Glutamatergic neuron (in vitro differentiated cells): ENCODE measurements at regions not wholly inside any gene's neighbourhood (a gene's known extent, or its start where the extent isn't known, plus 50 kb on each side); places are given as distances from the start of the nearest gene placed in this dataset.

ENCODE experiments used
- DNase-seq: peaks from one replicate; pipeline ENCODE4 v3.0.0; 2022
- H3K27ac Mint-ChIP-seq: one replicate; pipeline ENCODE4 v1.8.0; 2020; ENCODE audit warnings: mild to moderate bottlenecking, mixed read lengths, inconsistent platforms; ENCODE audit not compliant: unreplicated experiment
- H3K27me3 Mint-ChIP-seq: one replicate; pipeline ENCODE4 v1.8.0; 2020; ENCODE audit warnings: mild to moderate bottlenecking, moderate library complexity, mixed read lengths, inconsistent platforms; ENCODE audit not compliant: unreplicated experiment
- H3K36me3 Mint-ChIP-seq: one replicate; pipeline ENCODE4 v1.8.0; 2020; ENCODE audit warnings: mild to moderate bottlenecking, mixed read lengths, inconsistent platforms; ENCODE audit not compliant: unreplicated experiment
- H3K4me1 Mint-ChIP-seq: one replicate; pipeline ENCODE4 v1.8.0; 2020; ENCODE audit warnings: mild to moderate bottlenecking, low read depth, mixed read lengths, inconsistent platforms; ENCODE audit not compliant: unreplicated experiment
- H3K4me3 Mint-ChIP-seq: one replicate; pipeline ENCODE4 v1.8.0; 2020; ENCODE audit warnings: mild to moderate bottlenecking, mixed read lengths, inconsistent platforms; ENCODE audit not compliant: unreplicated experiment
- H3K9me3 Mint-ChIP-seq: one replicate; pipeline ENCODE4 v1.8.0; 2020; ENCODE audit warnings: mild to moderate bottlenecking, moderate library complexity, mixed read lengths, inconsistent platforms; ENCODE audit not compliant: unreplicated experiment
- TF ChIP-seq, protein P1 (sequence below): fragments of 200-600 bp; sonication (generic); IDR thresholded peaks from one replicate; pipeline ENCODE4 v1.5.0; 2021; ENCODE audit not compliant: partially characterized antibody, unreplicated experiment

DNA sequence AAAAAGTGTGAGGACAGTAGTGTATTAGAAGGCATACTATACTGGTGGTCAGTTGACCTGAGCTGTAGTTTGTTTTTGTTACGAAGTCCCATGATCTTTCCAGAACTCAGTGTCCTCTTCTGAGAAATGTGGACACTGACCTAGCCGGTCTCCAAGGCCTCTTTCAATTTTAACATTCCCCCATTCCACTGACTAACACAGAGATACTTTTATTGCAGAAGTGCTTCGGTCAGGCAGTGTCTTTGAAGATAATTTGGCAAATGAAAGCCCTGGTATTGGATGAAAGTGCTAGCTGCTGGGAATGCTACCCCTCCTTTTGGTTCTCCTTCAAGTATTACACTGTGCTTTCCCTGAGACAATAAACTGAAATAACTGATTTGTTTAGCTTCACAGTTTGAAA, 89.4 kb downstream of the LMO4 start:
- no peaks in the 10 kb centered on the region for H3K4me1 Mint-ChIP-seq
- H3K27ac Mint-ChIP-seq = no peak overlapping the region
- H3K9me3 Mint-ChIP-seq = no peaks in the 10 kb centered on the region
- DNase-seq = no peak
- no peak overlapping the region for H3K4me3 Mint-ChIP-seq
- TF ChIP-seq, protein P1, sequence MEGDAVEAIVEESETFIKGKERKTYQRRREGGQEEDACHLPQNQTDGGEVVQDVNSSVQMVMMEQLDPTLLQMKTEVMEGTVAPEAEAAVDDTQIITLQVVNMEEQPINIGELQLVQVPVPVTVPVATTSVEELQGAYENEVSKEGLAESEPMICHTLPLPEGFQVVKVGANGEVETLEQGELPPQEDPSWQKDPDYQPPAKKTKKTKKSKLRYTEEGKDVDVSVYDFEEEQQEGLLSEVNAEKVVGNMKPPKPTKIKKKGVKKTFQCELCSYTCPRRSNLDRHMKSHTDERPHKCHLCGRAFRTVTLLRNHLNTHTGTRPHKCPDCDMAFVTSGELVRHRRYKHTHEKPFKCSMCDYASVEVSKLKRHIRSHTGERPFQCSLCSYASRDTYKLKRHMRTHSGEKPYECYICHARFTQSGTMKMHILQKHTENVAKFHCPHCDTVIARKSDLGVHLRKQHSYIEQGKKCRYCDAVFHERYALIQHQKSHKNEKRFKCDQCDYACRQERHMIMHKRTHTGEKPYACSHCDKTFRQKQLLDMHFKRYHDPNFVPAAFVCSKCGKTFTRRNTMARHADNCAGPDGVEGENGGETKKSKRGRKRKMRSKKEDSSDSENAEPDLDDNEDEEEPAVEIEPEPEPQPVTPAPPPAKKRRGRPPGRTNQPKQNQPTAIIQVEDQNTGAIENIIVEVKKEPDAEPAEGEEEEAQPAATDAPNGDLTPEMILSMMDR = no peak
- H3K36me3 Mint-ChIP-seq = no peaks in the 10 kb centered on the region
- H3K27me3 Mint-ChIP-seq = no peaks in the 10 kb centered on the region

DNA sequence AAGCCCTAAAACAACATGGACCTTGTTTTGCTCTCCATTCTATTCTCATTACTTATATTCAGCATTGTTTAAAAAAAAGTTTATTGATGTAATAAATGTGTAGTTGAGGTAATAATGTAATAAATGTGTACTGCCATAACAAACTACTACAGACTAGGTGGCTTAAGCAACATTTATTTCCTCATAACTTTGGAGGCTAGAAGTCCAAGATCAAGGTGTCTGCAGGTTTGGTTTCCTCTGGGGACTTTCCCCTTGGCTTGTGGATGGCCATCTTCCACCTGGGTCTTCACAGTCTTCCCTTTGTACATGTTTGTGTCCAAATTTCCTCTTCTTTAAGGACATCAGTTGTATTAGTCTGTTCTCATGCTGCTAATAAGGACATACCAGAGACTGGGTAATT, 93.1 kb downstream of the LMO4 start:
- H3K27me3 Mint-ChIP-seq = no peaks in the 10 kb centered on the region
- no peak overlapping the region for H3K4me3 Mint-ChIP-seq
- H3K9me3 Mint-ChIP-seq = no peaks in the 10 kb centered on the region
- H3K27ac Mint-ChIP-seq = no peak overlapping the region
- H3K4me1 Mint-ChIP-seq = no peaks in the 10 kb centered on the region
- DNase-seq = no peak
- TF ChIP-seq, protein P1 = no peak
- no peaks in the 10 kb centered on the region for H3K36me3 Mint-ChIP-seq

DNA sequence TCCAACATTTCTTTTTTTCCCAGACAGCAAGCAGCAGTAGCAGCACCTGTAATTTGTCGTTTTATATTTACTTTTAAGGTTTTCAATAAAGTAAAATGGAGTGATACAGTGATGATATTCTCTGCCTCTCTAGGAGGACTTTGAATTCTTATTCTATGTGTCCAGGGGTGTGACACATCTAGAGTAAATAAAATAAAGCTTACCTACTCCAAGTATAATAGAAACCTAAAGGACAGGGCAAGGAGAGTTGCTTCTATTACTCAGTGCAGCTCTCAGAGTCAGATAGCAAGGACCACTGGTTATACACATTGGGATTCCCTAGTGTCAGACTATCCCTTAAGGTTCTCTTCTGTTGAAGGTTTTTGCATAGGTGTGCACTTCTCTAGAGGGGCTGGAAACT, 95.9 kb downstream of the LMO4 start:
- Mint-ChIP-seq H3K9me3 (no peaks in the 10 kb centered on the region), H3K4me3 (no peak overlapping the region), H3K27ac (no peak overlapping the region), H3K27me3 (no peaks in the 10 kb centered on the region), H3K36me3 (no peaks in the 10 kb centered on the region), H3K4me1 (no peaks in the 10 kb centered on the region)
- DNase-seq = no peak
- TF ChIP-seq, protein P1 = no peak

DNA sequence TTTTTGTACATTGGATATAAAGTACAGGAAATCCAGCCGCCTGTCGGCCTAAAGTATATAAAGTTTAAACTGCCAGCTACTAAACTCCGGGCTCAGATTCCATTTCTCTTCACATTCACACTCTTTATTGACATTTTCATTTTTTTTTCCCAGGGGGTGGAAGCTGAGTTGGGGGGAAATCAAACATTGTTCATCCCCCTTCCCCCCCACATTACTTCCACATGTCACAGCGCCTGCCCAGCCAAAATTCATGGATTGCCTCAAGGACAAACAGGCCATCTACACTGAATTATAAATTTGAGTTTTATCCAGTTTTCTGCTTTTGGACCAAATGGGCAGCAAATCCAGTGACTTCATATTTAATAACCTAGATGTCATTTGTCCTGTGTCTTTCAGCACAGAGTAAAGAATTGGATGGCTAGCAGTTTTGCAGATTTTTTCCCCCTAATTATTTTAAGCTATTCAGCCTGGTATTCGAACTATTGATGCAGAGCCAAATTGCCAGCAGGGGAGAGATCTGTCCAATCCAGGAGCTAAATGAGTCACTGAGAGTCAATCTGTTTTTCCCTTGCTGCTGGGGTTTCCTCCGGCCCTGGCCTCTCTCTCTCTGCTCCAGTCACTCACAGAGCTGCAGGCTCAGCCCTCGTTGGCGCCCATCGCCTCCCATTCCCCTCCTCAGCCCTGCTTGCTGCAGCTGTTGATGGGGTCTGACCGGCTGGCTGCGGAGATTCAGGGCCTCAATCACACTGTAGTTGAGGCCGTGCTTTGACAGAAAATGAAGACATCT, 98.0 kb downstream of the LMO4 start:
- TF ChIP-seq, protein P1 = no peak
- Mint-ChIP-seq H3K27ac (no peak overlapping the region), H3K9me3 (no peaks in the 10 kb centered on the region), H3K4me3 (no peak overlapping the region), H3K4me1 (no peaks in the 10 kb centered on the region), H3K36me3 (no peaks in the 10 kb centered on the region), H3K27me3 (no peaks in the 10 kb centered on the region)
- peak; percentile 23 for DNase-seq

- Mint-ChIP-seq H3K36me3 (no peaks in the 10 kb centered on the region), H3K9me3 (no peaks in the 10 kb centered on the region), H3K27ac (no peak overlapping the region), H3K4me1 (no peaks in the 10 kb centered on the region), H3K27me3 (no peaks in the 10 kb centered on the region), H3K4me3 (no peak overlapping the region)
- no peak for DNase-seq
- TF ChIP-seq, protein P1 = no peak
These were observed 99.7 kb downstream of the LMO4 start for GRCh38 chr1:87428367-87428766.
